Right ventricle myocardium superior (tissue), 1 donor: ENCODE measurements at regions not wholly inside any gene's neighbourhood (a gene's known extent, or its start where the extent isn't known, plus 50 kb on each side); places are given as distances from the start of the nearest gene placed in this dataset.

Experiments used
- ATAC-seq: fragments of 200-7000 bp; cut with Tn5 transposase; one replicate; pipeline ENCODE4 v1.9.1; 2020; ENCODE audit warnings: mild to moderate bottlenecking; ENCODE audit not compliant: poor library complexity
- DNase-seq: peaks from one replicate; pipeline ENCODE4 v3.0.0-alpha.2; 2020
- intact Hi-C: fragments of 100-400 bp; cut with DNase I; formaldehyde crosslinking; loops from one replicate; pipeline ENCODE4 v1.11.2; 2022
- donor health status: DM: no; HTN: yes; CAD: no; lungs with severe emphysema.

- intact Hi-C loops: no loop called here
- DNase-seq: no peak
- no peak for ATAC-seq
Measured at GRCh38 chr3:17810759-17811158, 68.3 kb upstream of the TBC1D5 start.

GRCh38 chr3:17808994-17809393 lies 66.6 kb upstream of the TBC1D5 start:
- ATAC-seq: no peak
- intact Hi-C loops: no loop called here

GRCh38 chr3:17806876-17807275 lies 64.4 kb upstream of the TBC1D5 start:
- ATAC-seq: no peak
- DNase-seq: no peak
- intact Hi-C loops: no loop called here

More at GRCh38 chr3:17808994-17809393, 66.6 kb upstream of the TBC1D5 start:
- DNase-seq: no peak

GRCh38 chr3:17806201-17806600 lies 63.8 kb upstream of the TBC1D5 start:
- ATAC-seq: no peak
- no peak for DNase-seq
- intact Hi-C loops: no loop called here

- intact Hi-C loops: no loop called here
- ATAC-seq: no peak
Measured at GRCh38 chr3:17805461-17805940, 63.1 kb upstream of the TBC1D5 start.

GRCh38 chr3:17802950-17803349 lies 60.5 kb upstream of the TBC1D5 start:
- intact Hi-C loops: no loop called here

More at GRCh38 chr3:17805461-17805940, 63.1 kb upstream of the TBC1D5 start:
- no peak for DNase-seq

GRCh38 chr3:17801131-17801530 lies 58.7 kb upstream of the TBC1D5 start:
- no peak for DNase-seq
- intact Hi-C loops: no loop called here
- ATAC-seq: no peak

More at GRCh38 chr3:17802950-17803349, 60.5 kb upstream of the TBC1D5 start:
- DNase-seq (no peak), ATAC-seq (no peak)

- no peak for ATAC-seq
- intact Hi-C loops: no loop called here
- DNase-seq: no peak
Measured at GRCh38 chr3:17800232-17800631, 57.8 kb upstream of the TBC1D5 start.

GRCh38 chr3:17799312-17799711 lies 56.9 kb upstream of the TBC1D5 start:
- intact Hi-C loops: no loop called here
- DNase-seq: no peak
- no peak for ATAC-seq

- intact Hi-C loops: no loop called here
- no peak for ATAC-seq
- no peak for DNase-seq
Measured at GRCh38 chr3:17798000-17798399, 55.6 kb upstream of the TBC1D5 start.

GRCh38 chr3:17795711-17796110 lies 53.3 kb upstream of the TBC1D5 start:
- no peak for ATAC-seq
- no peak for DNase-seq
- intact Hi-C loops: no loop called here

- intact Hi-C loops: no loop called here
- ATAC-seq (no peak), DNase-seq (no peak)
Measured at GRCh38 chr3:17795280-17795679, 52.8 kb upstream of the TBC1D5 start.

- DNase-seq: no peak
- intact Hi-C loops: no loop called here
- ATAC-seq: no peak
Measured at GRCh38 chr3:17793542-17794195, 51.2 kb upstream of the TBC1D5 start.
